Superior temporal gyrus (tissue), 1 donor: ENCODE measurements at regions not wholly inside any gene's neighbourhood (a gene's known extent, or its start where the extent isn't known, plus 50 kb on each side); places are given as distances from the start of the nearest gene placed in this dataset.

ENCODE experiments used
- DNase-seq: peaks from one replicate; pipeline ENCODE4 v3.0.0-alpha.2; 2016; ENCODE audit errors: extremely low spot score

- DNase-seq, result no peak
These were observed 145.6 kb upstream of the TMCO5A start for GRCh38 chr15:37788767-37789396.

- no peak for DNase-seq
These were observed 145.0 kb upstream of the TMCO5A start for GRCh38 chr15:37789397-37789786.

GRCh38 chr15:37789881-37790280 is 144.6 kb upstream of the TMCO5A start:
- DNase-seq, result no peak

- no peak for DNase-seq
These were observed 142.7 kb upstream of the TMCO5A start for GRCh38 chr15:37791693-37792092.

- DNase-seq, result no peak
These were observed 142.1 kb upstream of the TMCO5A start for GRCh38 chr15:37792351-37792750.

- DNase-seq, result no peak
These were observed 140.6 kb upstream of the TMCO5A start for GRCh38 chr15:37793851-37794250.

- DNase-seq, result no peak
These were observed 139.5 kb upstream of the TMCO5A start for GRCh38 chr15:37794947-37795346.

- DNase-seq, result no peak
These were observed 132.9 kb upstream of the TMCO5A start for GRCh38 chr15:37801529-37801928.

- no peak for DNase-seq
These were observed 127.6 kb upstream of the TMCO5A start for GRCh38 chr15:37806808-37807207.

- no peak for DNase-seq
These were observed 124.1 kb upstream of the TMCO5A start for GRCh38 chr15:37810381-37810780.

GRCh38 chr15:37813306-37813705 is 121.1 kb upstream of the TMCO5A start:
- no peak for DNase-seq

GRCh38 chr15:37814847-37815515 is 119.5 kb upstream of the TMCO5A start:
- no peak for DNase-seq

GRCh38 chr15:37818152-37818677 is 116.2 kb upstream of the TMCO5A start:
- DNase-seq, result no peak

GRCh38 chr15:37819191-37819590 is 115.2 kb upstream of the TMCO5A start:
- DNase-seq, result no peak

- no peak for DNase-seq
These were observed 113.9 kb upstream of the TMCO5A start for GRCh38 chr15:37820380-37821128.

GRCh38 chr15:37823601-37824275 is 110.7 kb upstream of the TMCO5A start:
- no peak for DNase-seq

GRCh38 chr15:37824717-37825382 is 109.6 kb upstream of the TMCO5A start:
- no peak for DNase-seq

- no peak for DNase-seq
These were observed 97.2 kb upstream of the TMCO5A start for GRCh38 chr15:37837276-37837675.

GRCh38 chr15:37847776-37848175 is 86.7 kb upstream of the TMCO5A start:
- no peak for DNase-seq

GRCh38 chr15:37856109-37856508 is 78.3 kb upstream of the TMCO5A start:
- no peak for DNase-seq

GRCh38 chr15:37860896-37861295 is 73.5 kb upstream of the TMCO5A start:
- DNase-seq, result no peak

- DNase-seq, result no peak
These were observed 68.8 kb upstream of the TMCO5A start for GRCh38 chr15:37865687-37866086.
